GM18499 (cell line): ENCODE measurements at regions not wholly inside any gene's neighbourhood (a gene's known extent, or its start where the extent isn't known, plus 50 kb on each side); places are given as distances from the start of the nearest gene placed in this dataset.

Experiments used
- ATAC-seq: cut with Tn5 transposase; IDR thresholded peaks from one replicate; pipeline ENCODE4 v1.9.1; 2021; ENCODE audit warnings: moderate number of reproducible peaks; ENCODE audit not compliant: insufficient read depth, unreplicated experiment

DNA sequence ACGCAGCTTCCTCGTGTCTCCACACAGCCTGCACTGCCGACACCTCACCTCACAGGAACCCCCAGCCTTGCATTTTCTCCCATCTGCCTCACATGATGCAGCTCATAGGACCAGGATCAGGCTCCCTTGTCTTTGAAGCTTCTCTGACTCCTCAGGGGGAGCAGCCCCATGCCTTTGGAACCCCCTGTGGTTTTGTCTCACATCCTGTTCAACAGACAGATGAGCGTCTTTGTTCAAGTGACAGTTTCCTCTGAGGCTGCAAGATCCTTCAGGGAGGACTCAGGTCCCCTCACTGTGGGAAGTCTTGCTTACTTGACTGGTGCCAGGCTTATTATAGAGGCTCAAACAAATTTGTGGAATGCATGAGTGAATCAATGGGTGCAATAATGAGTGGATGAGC lies 667.1 kb downstream of the INHBA start:
- ATAC-seq, result no peak

DNA sequence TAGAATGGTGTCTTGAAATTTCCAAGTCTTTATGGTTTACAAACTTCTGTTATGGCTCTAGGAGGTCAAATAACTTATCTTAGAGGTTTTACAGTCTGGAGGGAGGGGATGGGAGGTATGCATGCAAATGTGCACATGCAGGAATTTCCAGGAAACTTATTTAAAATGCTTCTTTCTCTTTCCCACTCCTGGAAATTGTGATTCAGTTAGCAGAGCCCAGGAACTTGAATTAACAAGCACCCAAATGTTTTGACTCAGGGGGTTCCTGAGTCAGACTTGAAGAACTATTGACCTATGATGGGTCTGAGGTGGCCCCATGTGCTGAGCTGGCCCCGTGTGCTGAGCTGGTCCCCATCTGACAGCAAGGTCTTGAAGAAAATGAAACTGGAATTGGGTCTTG lies 669.4 kb downstream of the INHBA start:
- no peak for ATAC-seq

DNA sequence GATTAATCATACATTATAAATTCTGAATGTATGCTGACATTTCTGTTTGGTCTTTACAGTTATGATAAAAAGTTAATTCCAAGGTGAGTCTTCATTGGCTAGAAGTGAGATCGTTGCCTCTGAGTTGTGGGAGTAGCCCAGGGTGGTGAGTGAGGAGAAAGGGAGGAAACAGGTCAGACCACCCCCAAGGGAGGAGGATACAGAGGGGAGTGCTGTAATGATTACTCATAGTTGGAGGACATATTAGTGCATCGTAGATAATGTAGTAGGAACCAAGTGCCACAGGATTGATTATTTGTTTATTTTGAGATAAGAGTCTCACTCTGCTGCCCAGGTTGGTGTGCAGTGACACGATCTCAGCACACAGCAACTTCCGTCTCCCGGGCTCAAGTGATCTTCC lies 672.2 kb downstream of the INHBA start:
- no peak for ATAC-seq

DNA sequence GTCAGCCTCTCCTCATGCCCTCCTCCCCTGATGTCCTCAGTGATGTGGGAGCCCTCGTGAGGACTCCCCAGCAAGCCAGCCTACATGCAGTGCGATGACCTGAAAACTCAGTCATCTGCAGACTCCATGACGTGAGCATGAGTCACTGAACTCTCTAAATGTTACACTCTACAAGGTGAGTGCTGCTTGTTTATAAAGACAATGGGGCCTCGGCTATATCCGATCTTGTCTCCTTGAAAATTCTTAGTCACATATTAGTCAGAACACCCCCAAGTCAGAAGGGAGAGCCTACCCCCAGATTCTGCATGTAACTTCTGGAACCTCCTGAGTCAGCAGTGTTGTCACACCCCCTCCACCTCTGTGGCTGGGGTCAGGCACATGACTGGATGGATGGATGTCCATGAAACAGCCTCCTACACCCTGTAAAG lies 673.8 kb downstream of the INHBA start:
- no peak for ATAC-seq

DNA sequence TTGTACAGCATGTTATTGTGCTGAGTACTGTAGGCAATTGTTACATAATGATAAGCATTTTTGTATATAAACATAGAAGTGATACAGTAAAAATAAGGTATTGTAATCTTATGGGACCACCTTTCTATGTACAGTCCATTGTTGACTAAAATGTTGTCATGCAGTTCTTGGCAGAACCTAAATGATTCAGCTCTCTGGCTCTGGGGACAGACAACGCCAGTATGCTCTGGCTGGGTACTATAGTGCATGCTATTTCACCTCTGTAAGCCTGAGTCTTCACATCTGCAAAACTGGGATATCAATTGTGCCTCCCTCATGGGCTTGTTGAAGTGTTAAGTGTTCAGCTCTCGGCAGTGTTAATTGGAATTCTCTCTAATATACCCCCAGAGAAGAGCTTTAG lies 674.3 kb downstream of the INHBA start:
- ATAC-seq, result no peak

DNA sequence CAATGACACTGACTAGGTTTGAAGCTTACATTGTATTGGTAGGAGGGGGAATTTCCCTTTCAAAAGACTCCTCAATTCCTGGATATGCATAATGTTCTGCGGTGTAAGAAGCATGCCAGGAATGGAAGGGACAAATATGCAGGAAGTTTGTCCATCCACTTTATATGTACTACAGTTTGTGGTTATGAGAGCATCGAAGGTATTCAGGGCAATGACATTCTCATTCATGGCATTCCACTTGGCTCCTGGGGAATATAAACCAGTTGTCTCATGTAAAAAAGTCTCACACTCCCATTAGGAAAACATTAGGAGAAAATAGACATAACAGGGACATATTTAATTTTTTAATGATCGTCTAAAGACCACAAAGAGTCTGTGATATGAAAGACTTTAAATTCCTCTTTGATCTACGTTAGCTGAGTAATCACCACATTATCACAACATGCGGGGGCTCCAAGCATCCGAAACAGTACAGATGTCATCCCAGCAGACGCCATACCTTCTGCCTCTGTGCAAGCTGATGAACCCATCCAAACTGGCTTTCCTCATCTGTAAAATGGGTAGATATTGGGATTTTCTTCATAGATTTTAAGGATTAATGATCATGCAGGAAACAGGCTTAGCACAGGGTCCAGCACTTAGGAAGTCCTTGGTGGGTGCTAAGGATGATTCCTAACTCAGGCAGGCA lies 675.3 kb downstream of the INHBA start:
- ATAC-seq, result no peak

DNA sequence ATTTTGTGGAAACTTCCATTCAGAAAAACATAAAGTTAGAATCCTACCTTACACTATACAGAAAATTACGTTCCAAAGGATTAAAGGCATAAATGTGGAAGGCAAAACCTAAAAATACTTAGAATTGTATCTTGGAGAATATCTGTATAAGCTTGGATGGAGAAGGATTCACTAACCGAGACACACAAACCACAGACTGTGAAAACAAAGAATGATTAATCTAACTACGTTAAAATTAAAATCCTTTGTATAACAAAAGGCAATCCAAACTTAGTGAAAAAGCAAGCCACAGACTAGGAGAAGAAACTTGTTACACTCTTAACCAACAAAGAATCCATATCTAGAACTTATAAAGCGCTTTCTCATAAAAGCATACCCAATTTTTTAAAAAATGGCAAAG lies 678.8 kb downstream of the INHBA start:
- no peak for ATAC-seq

DNA sequence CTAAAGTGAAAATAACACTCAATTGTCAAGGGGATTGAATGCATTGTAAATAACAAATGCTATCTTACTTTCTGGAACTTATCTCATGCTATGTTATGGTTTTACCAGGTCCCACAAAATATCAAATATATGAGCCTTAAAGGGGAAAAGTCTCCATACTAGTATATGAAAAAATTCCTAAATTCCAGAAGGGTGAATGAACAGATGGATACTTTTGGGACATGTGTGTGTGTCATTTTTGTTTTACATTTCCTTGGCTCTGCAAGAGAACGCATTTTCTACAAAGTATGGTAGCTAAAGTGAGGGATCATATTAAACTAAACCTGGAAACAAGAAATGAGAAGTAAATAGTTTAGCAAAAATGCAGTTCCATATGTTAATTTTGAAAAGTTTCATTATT lies 682.8 kb downstream of the INHBA start:
- ATAC-seq, result no peak

DNA sequence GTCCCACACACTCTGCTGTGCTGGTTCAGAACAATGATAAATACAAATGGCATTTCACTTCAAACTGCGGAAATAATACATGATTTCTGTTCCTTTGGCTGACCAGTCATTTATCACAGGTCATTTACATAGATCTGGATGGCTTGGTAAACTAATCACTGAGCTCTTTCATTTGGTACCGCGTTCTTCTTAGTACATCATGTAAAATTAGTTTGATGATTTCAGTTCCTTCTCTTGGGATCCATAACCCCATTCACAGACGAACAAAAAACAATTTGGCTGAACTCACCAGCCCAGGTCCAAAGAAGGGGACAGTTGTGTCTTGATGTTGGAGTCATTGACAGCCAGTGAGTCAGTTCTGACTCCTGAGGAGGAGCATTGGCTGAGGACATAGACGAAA lies 689.8 kb downstream of the INHBA start:
- no peak for ATAC-seq

DNA sequence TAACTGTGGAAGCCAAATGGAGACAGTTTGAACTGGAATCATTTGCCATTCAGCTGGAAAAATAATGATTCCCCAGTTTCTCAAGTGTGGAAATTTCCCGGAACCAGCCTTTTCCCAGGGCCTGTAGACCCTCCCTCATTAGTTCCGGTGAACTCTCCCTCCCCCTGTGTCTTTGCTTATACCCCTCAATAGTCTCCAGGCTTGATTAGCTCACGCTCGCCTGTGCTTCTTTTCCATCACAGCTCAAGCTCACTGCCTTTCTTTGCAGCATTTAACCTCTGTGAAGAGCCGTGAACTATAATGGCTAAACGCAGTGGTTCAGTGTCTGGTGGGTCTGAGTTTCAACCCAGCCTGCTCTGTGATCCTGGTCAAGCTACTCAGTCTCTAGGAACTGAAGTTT lies 690.8 kb downstream of the INHBA start:
- no peak for ATAC-seq

DNA sequence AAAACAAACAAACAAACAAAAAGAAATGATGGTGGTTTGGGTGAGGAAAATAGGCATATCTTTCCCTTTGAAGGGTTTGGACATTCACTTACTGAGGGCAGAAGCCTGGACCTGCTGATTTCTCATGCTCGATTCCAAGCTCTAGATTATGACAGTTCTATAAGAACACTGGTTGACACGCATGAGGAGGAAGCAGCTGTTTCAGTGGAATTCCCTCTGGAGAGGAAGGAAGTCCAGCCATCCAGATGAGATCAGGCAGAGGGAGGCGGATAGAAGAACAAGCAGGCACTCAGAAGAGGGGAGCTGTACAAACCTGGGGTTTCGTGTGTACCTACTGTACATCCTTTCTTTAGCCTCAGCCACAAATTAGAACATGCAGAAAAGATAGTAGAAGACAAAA lies 691.9 kb downstream of the INHBA start:
- no peak for ATAC-seq

DNA sequence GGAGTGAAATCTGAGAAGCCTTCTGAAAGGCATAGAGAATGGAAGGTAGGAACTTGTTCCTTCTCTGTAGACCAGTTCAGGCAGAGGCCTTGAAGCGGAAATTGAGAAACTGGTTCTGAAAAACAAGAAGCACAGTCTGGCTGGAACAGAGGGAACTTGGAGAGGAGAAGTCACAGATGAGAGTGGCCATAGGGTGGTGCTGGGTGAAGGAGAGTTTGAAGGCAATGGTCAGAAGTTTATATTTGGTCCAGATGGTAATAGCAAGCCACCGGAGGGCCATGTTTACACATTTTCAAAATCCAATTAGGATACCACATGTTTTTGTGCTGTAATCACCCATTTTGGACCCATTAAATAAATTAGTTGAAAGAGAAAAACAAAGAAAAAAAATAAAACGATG lies 692.5 kb downstream of the INHBA start:
- no peak for ATAC-seq

DNA sequence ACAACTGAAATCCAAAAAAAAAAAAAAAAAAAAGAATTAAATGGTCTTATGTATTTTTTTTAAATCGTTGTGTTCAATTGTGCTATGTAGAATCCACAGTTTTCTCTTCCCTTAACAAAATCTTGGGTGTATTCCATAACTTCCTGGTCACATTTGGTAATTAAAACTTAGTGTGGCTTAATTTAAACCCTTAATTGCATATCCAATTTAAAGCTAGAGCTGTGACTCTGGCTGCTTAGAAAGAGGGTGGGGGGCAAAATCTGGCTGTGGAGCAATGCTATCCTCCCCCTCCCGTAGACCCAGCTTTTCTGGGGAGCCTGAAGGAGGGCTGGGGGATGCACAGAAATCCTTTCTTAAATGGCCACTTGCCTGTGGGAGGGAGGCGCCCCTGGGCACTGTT lies 695.1 kb downstream of the INHBA start:
- ATAC-seq, result no peak

DNA sequence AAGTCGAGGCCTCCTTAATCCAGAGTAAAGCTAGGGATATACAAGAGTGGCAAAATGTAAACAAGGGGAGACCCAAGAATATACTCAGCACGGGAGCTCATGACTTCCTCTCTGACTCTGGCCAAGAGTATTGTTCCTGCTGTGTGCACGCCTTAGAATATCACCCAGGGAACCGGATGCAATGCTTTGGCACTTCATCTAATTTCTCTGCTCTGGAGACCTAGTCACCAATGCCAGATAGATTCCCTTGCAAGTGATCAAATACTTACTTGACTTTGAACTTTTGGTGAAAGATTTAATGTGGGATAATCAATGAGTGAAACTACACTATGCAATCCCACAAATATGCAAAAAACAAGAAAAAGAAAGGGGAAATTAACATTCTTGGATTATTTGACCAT lies 695.5 kb downstream of the INHBA start:
- ATAC-seq, result no peak

DNA sequence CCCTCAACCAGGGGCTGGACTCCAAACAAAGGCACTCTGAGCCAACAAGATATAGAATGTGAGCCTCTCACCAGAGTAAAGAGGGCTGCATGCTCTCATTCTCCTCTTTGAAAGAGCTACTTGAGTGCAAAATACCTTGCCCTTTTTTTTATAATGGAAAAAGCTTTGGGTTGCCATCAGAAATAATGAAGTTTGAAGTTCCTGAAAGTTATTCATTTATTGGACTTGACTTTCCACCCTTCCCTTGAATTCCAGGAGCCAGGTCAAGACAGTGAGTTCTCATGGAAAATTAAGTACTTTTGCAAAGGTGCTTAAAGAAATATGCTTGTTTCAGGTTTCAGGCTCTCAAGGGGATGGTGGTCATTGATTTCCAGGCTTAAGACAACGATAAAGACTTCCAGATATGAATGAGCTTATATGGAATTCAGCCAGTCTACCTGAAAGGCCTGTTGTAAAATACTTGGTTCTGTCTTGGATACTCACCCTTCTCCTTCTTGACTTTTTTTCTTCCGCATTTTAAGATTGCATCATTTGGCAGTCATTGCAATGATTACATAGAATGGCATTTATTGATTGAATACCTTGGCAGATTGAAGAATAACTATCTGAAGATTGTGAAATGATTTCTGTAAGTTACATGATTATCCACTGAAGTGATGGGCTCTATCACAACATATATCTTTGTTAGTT lies 696.4 kb downstream of the INHBA start:
- no peak for ATAC-seq

DNA sequence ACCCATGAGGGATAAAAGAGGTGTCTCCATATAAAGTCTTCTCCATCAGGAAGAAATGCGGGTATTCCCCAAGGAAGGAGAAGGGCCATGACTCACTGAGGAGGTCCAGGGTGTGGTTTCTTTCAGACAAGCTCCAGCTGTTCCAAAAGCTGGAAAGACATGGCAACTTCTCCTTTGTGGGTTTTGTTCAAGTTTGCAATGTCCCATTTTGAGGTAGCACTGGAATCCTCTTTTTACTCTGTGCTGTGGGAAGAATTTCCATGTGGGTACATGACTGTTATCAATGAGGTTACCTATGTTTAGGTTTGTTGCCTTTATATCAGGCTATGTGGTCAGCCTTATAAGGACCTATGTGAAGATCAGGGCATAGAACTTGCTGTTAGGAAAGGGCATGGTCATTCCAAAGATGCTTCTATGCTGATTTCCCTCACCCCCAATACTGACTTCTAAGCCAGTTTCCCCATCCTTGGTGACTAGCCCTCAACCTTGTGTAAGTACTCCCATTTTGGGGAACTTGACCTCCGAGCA lies 697.5 kb downstream of the INHBA start:
- no peak for ATAC-seq

DNA sequence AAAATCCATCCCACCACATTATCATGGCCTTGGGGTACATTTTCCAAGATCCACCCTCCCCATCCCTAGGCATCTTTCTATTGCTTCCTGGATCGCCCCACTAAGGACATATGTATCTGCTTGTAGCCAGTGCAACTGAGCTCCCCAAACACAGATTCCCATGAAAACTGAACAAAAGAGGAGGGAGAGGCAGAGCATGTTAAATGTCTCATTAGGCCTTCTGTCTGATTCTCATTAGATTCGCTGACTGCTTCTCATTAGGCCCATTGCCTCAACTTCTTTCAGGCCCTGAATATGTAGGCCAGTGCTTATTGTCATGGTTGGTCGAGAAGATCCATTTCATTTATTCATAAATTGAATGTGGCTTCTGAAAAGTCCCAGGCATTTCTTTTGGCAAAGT lies 698.9 kb downstream of the INHBA start:
- no peak for ATAC-seq

DNA sequence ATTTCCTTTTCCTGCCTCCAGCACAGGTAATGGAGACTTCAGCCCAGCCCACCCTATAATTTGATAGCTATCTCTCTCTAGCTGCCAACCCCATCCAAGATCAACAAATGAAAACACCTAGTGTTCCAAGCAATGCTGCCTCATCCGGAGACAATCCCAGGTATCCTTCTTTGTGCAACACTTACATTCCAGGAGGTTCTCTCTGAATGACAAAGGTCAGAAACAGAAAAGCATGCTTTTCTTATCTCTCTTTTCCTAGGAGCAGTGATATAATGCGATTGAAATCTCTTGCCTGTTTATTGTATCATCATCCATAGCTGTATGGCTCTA lies 699.3 kb downstream of the INHBA start:
- ATAC-seq, result no peak

DNA sequence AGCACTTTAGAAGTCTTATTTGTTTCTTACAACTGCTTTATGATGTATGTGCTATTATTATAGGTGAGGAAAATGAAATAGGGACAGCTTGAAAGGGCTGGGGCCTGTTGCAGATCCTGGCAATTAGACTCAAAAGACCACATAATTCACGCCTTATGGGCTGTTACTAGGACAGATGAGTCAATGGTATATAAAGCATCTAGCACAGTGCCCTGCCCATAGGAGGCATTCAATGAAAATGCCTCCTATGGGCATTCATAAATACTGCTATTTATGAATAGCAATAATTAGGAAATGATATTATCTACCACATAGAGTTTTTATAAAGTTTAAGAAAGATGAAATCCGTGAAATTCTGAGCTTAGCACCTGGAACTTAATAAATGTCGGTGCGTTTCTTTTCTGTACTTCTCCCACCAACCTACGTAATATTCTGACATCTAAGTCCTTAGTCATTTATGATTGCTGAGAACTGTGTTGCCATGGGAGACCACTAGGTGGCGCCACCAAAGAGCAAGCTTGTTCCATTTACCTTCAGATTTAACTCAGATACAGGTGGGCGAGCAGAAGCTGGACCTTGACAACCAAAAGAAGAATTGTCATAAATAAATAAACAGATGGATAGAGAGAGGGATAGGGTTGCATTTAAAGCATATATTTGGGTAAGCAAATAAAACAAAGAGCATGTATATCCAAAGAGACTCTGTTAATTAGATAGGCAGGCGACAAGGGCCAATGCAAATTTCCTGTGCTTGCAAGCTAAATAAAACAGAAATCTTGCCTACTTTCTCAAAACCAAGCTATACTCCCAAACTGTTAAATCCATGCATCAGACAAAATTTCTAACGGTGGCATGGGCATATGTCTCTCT lies 699.9 kb downstream of the INHBA start:
- no peak for ATAC-seq

DNA sequence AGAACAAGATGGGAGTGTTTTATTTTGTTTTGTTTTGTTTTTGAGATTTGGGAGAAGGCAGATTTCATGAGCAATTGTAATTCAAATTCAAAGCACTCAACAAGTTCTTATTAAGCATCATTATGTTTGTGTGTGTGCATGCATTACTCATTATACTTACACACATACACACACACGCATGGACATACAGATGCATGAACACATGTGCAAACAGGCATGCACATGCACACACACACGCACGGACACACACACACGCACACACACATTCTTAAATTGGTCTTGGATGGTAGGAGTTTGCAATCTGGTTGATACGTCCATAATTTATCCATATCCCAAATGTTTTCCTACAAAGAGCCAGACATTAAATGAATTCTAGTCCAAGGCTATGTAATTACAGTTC lies 702.8 kb downstream of the INHBA start:
- ATAC-seq, result no peak

DNA sequence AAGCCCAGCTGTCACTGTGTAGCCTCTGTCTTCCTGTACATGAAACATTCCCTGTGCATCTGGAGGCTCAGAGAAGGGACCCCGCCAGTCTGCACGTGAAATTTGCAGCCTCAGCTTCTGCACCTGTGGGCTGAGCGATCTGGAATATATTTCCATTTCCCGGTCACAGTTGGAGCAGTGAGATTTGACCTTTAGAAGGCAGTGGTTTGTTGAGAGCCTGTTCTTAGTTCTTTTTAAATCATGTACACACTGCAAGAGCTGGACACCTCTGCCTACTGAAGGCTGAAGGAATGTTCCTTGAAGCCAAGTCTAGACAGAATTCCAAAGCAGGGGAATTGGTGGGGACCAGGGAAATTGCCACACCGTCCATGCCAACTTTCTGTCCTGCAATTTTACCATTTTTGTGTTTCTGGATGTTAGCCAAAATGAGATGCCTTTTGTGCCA lies 706.6 kb downstream of the INHBA start:
- ATAC-seq, result no peak
